Erythroblast (primary cell): ENCODE measurements at regions not wholly inside any gene's neighbourhood (a gene's known extent, or its start where the extent isn't known, plus 50 kb on each side); places are given as distances from the start of the nearest gene placed in this dataset.

ENCODE experiments used
- GATA1 ChIP-seq: IDR thresholded peaks from 2 replicates; pipeline ENCODE4 v1.6.1; 2011; ENCODE audit warnings: low read depth, mild to moderate bottlenecking, control low read depth, low read length, moderate library complexity
- POLR2A ChIP-seq: IDR thresholded peaks from 2 replicates; pipeline ENCODE4 v1.6.1; 2011; ENCODE audit warnings: mild to moderate bottlenecking, low read length

- TF ChIP-seq POLR2A = no peak
- no peak for TF ChIP-seq GATA1
Observed at GRCh38 chr5:17880869-17881268, 246.6 kb downstream of the TAF11L14 start.
